Hepatic stellate cell (primary cell): ENCODE measurements at regions not wholly inside any gene's neighbourhood (a gene's known extent, or its start where the extent isn't known, plus 50 kb on each side); places are given as distances from the start of the nearest gene placed in this dataset.
"Not testable (repeated sequence)": the region's sequence is repeated elsewhere in the genome, so short reads cannot be mapped to it uniquely, and the experiment has no call there.

Experiments used
- DNase-seq: peaks from one replicate; pipeline ENCODE4 v3.0.0; 2011; ENCODE audit warnings: low spot score

GRCh38 chr6:21772477-21772876 is 178.9 kb downstream of the SOX4 start:
- no peak for DNase-seq

DNA sequence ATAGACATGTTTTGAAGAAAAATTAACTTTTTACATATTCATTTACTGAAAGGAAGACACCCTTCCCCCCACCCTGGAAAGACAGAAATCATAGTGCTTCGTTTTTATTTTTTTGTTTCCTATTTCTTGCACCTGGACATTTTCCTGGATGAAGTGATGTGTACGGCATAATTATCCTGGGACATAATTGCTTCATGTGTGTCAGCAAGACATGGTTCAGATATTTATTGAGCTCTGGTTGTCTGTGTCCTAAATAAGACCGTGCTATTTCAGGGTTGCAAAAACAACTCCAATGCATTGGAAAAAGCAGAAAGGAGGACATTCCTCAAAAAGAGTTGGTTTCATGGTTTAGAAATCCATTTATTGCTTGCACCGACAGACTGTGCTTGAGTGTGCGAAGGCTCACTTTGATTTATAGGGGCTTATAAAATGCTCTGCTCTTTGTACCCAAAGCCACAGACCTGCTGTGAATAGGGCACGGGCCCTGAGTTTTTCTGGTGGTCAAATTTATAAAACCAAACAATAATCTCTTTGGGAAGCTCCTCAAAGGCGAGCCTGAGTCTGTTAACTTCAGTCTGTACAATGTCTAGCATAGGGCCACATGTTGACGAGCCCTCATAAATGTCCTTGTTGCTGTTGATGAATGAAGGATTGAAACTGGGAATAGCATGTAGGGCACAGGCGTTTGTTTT is 179.5 kb downstream of the SOX4 start:
- no peak for DNase-seq

DNA sequence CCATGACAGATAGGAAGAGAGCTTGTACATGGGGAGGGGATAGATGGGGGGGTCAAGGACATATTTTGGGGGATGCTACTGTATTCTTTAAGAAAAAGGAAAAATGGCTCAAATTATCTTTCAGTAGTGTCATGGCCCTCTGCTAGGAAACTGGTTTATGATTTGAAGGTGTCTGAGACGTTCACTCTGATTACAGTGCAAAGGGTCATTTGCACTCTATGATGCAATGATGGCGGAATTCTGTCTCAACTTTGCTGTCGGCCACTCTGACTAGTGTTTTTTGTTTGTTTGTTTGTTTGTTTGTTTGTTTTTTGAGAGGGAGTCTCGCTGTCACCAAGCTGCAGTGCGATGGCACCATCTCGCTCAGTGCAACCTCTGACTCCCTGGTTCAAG is 180.0 kb downstream of the SOX4 start:
- no peak for DNase-seq

GRCh38 chr6:21777846-21778245 is 184.3 kb downstream of the SOX4 start:
- DNase-seq = no peak

DNA sequence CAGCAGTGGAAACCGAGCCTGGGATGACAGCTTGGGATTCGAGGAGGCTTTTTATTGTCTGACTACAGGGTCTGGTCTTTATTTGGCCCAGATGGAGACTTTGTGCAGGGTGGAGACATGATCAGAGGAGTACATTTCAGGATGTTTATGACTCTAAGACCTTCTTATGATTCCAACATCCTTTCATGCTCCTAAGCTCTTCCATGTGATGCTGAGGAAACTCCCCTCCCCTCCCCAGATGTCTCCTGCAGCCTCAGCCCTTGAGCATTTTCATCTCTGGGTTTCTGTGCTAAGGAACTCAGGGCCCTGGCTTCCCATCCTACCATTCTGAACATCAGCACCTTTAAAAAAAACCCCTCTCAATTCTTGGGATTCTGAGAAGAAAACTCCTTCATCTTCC is 186.6 kb downstream of the SOX4 start:
- no peak for DNase-seq

GRCh38 chr6:21780679-21781078 is 187.1 kb downstream of the SOX4 start:
- no peak for DNase-seq

- no peak for DNase-seq
Observed at GRCh38 chr6:21781128-21781527, 187.6 kb downstream of the SOX4 start.

- DNase-seq = no peak
Observed at GRCh38 chr6:21785164-21785563, 191.6 kb downstream of the SOX4 start.

- no peak for DNase-seq
Observed at GRCh38 chr6:21791056-21791455, 197.5 kb downstream of the SOX4 start.

GRCh38 chr6:21791581-21791980 is 198.0 kb downstream of the SOX4 start:
- DNase-seq = no peak

GRCh38 chr6:21792177-21792576 is 198.6 kb downstream of the SOX4 start:
- DNase-seq = no peak

DNA sequence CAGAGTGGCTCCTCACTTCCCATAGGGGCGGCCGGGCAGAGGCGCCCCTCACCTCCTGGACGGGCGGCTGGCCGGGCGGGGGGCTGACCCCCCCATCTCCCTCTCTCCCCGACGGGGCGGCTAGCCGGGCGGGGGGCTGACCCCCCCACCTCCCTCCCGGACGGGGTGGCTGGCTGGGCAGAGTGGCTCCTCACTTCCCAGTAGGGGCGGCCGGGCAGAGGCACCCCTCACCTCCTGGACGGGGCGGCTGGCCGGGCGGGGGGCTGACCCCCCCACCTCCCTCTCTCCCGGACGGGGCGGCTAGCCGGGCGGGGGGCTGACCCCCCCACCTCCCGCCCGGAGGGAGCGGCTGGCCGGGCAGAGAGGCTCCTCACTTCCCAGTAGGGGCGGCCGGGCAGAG is 203.4 kb downstream of the SOX4 start:
- DNase-seq = not testable (repeated sequence)

DNA sequence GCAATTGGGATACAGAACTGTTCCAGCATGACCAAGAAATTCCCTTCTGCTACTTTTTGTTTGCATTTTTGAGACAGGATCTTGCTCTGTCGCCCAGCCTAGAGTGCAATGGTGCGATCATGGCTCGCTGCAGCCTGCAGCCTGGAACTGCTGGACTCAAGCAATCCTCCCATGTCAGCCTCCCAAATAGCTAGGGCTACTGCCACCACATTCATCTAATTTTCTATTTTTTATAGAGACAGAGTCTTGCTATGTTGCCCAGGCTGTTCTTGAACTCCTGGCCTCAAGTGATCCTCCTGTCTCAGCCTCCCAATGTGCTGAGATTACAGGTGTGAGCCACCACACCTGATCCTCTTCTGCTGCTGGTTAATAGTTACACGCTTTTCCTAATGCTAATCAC is 204.9 kb downstream of the SOX4 start:
- no peak for DNase-seq

DNA sequence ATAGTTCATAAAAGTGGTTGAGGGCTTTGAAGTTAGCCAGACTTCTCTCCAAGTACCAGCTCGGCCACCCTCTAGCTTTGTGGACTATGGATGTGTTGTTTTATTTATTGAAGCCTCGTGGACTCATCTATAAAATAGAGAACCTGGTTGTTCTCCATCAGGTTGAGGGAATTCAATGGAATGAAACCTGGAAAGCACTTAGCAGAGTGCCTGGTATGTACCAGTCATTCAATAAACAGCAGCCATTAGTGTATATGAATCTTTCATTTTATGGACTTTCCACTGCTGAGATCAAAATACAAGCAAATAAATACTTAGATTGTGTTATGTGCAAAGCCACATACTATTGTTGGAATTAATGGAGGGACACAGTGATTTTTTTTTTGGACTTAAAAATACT is 206.8 kb downstream of the SOX4 start:
- no peak for DNase-seq

- peak; percentile 86 for DNase-seq
Observed at GRCh38 chr6:21800948-21801438, 207.4 kb downstream of the SOX4 start.

DNA sequence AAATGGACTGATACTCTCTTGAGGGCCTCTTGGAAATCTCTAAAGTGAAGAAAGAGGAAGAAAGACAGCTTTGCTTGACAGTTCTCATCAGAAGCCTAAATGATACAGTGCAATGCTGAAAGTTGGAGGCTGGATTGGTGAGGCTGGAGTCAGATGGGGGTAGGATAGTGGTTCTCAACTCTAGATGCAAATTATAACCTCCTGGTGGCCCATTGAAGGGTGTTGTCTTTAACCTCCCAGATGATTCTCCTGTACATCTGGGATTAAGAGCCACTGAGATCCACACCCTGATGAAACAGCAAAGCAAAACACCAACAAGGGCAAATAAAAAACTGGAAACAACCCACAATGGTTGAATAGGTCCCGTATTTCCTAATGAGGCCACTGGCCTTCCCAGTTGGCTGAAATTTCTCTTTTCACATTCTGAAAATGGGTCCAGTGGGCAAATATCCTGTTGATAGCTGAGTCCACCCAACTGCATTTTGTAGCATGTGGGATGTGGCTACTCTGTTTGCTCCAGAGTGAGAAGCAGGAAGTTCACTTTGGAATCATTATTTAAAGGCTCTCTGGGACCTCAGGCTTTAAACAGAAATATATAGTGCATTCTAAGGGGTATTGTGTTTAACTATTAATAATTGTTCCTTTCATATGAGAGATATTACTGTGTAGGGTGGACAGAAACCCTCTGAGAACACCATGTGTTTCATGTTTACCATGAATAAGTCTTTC is 208.1 kb downstream of the SOX4 start:
- no peak for DNase-seq

- no peak for DNase-seq
Observed at GRCh38 chr6:21802175-21802822, 208.7 kb downstream of the SOX4 start.

- peak; percentile 34 for DNase-seq
Observed at GRCh38 chr6:21804941-21805610, 211.5 kb downstream of the SOX4 start.

GRCh38 chr6:21807299-21808044 is 213.9 kb downstream of the SOX4 start:
- DNase-seq = no peak

GRCh38 chr6:21808045-21808470 is 214.5 kb downstream of the SOX4 start:
- peak; percentile 41 for DNase-seq

DNA sequence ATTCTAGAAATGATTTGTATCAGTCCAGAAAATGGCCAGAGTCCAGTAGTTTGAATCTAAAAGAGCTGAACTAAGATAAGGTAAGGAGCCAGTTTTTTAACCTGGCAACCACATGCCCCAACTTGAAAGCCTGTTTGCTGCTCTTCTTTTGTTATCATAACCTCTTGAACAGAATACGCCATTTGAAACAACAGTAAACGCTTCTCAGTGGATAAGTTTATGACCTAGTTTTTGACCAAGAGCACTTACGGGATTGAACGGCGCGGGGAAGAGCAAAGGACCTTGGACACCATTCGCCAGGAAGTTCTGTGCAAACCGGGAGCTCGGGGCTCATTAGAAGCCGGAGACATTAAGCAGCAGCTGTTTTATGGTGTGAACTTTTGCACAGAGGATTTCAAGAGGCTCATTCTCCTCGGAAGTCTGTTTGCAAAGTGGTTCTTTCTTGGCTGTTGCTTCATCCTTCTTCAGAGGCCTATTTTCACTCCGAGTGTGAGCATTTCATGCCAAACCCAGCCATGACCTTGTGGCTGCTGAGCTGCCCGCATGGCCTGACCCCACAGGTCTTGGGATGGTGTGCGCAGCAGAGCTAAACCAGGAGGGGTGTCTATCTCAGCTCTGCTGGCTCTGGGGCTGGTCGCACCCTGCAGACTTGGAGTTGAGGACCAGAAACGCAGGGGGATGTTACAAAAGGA is 215.1 kb downstream of the SOX4 start:
- no peak for DNase-seq
